HepG2 (cell line): ENCODE measurements at regions not wholly inside any gene's neighbourhood (a gene's known extent, or its start where the extent isn't known, plus 50 kb on each side); places are given as distances from the start of the nearest gene placed in this dataset.

Source experiments
- E2F1 ChIP-seq: sonication (generic); formaldehyde crosslinking; IDR thresholded peaks from 2 replicates; pipeline ENCODE4 v1.5.0; 2020; ENCODE audit warnings: missing genetic modification reagents
- NR2F1 ChIP-seq, 2 experiments: fragments of 450-650 bp in 1 of 2; formaldehyde crosslinking in 1 of 2; IDR thresholded peaks; 2 replicates each; pipeline versions ENCODE4 v1.5.0 to v1.6.1; 2016 to 2020; ENCODE audit warnings: mild to moderate bottlenecking in 1 of 2, missing compliant biosample characterization in 1 of 2, missing genetic modification reagents in 1 of 2, moderate library complexity in 1 of 2
- SIX4 ChIP-seq: sonication (generic); formaldehyde crosslinking; IDR thresholded peaks from 2 replicates; pipeline ENCODE4 v1.4.0; 2020; ENCODE audit warnings: missing genetic modification reagents
- TARDBP ChIP-seq: sonication (generic); formaldehyde crosslinking; IDR thresholded peaks from 2 replicates; pipeline ENCODE4 v1.8.0; 2022; ENCODE audit warnings: mild to moderate bottlenecking, missing genetic modification reagents
- ZHX2 ChIP-seq, 2 experiments: sonication (generic) in 1 of 2; formaldehyde crosslinking in 1 of 2; IDR thresholded peaks; 2 replicates each; pipeline versions ENCODE4 v1.6.1 to v1.9.0; 2014 to 2022; ENCODE audit warnings: antibody characterized with exemption in 1 of 2, borderline replicate concordance in 1 of 2, inconsistent platforms in 1 of 2, low read depth in 1 of 2, missing genetic modification reagents in 1 of 2
- ZNF431 ChIP-seq: sonication (generic); formaldehyde crosslinking; IDR thresholded peaks from 2 replicates; pipeline ENCODE4 v1.9.0; 2022; ENCODE audit warnings: missing genetic modification reagents, low read depth, mild to moderate bottlenecking, borderline replicate concordance
- ZNF773 ChIP-seq: sonication (generic); formaldehyde crosslinking; IDR thresholded peaks from 2 replicates; pipeline ENCODE4 v1.4.0; 2020; ENCODE audit warnings: missing genetic modification reagents, borderline replicate concordance
- TF ChIP-seq, protein P1 (sequence below): sonication (generic); formaldehyde crosslinking; IDR thresholded peaks from 2 replicates; pipeline ENCODE4 v1.5.1; 2020; ENCODE audit warnings: mild to moderate bottlenecking, missing genetic modification reagents
- TF ChIP-seq, protein P2 (sequence below): sonication (generic); formaldehyde crosslinking; IDR thresholded peaks from 2 replicates; pipeline ENCODE4 v1.4.0; 2020; ENCODE audit warnings: missing genetic modification reagents, mild to moderate bottlenecking, borderline replicate concordance

- TF ChIP-seq ZHX2 (IDR thresholded peaks at IDR 0.05; ENCODE audit: low read depth) (no peak), ZHX2 (CRISPR knock-in tag; IDR thresholded peaks at IDR 0.05; ENCODE audit: borderline replicate concordance) (no peak), NR2F1 (CRISPR knock-in tag; IDR thresholded peaks at IDR 0.05) (no peak), SIX4 (0 out of 2 replicates have a peak, but pooled peaks have one; percentile 35), TARDBP (CRISPR knock-in tag) (no peak), ZNF773 (CRISPR knock-in tag) (no peak), ZNF431 (no peak), E2F1 (CRISPR knock-in tag) (no peak)
- TF ChIP-seq, protein P1, sequence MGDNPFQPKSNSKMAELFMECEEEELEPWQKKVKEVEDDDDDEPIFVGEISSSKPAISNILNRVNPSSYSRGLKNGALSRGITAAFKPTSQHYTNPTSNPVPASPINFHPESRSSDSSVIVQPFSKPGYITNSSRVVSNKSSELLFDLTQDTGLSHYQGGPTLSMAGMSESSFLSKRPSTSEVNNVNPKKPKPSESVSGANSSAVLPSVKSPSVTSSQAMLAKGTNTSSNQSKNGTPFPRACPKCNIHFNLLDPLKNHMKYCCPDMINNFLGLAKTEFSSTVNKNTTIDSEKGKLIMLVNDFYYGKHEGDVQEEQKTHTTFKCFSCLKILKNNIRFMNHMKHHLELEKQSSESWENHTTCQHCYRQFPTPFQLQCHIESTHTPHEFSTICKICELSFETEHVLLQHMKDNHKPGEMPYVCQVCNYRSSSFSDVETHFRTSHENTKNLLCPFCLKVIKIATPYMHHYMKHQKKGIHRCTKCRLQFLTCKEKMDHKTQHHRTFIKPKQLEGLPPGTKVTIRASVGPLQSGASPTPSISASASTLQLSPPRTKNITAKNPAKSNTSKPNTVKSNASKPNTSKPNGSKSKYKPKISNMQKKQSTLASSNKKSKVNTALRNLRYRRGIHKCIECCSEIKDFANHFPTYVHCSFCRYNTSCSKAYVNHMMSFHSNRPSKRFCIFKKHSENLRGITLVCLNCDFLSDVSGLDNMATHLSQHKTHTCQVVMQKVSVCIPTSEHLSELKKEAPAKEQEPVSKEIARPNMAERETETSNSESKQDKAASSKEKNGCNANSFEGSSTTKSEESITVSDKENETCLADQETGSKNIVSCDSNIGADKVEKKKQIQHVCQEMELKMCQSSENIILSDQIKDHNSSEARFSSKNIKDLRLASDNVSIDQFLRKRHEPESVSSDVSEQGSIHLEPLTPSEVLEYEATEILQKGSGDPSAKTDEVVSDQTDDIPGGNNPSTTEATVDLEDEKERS (CRISPR knock-in tag) = 0 out of 2 replicates have a peak, but pooled peaks have one; percentile 41
- TF ChIP-seq, protein P2, sequence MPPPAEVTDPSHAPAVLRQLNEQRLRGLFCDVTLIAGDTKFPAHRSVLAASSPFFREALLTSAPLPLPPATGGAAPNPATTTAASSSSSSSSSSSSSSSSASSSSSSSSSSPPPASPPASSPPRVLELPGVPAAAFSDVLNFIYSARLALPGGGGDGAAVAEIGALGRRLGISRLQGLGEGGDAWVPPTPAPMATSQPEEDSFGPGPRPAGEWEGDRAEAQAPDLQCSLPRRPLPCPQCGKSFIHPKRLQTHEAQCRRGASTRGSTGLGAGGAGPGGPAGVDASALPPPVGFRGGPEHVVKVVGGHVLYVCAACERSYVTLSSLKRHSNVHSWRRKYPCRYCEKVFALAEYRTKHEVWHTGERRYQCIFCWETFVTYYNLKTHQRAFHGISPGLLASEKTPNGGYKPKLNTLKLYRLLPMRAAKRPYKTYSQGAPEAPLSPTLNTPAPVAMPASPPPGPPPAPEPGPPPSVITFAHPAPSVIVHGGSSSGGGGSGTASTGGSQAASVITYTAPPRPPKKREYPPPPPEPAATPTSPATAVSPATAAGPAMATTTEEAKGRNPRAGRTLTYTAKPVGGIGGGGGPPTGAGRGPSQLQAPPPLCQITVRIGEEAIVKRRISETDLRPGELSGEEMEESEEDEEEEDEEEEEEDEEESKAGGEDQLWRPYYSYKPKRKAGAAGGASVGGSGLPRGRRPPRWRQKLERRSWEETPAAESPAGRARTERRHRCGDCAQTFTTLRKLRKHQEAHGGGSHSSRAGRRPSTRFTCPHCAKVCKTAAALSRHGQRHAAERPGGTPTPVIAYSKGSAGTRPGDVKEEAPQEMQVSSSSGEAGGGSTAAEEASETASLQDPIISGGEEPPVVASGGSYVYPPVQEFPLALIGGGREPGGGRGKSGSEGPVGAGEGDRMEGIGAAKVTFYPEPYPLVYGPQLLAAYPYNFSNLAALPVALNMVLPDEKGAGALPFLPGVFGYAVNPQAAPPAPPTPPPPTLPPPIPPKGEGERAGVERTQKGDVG = no peak
Measured at GRCh38 chr11:122439866-122440810, 215.4 kb upstream of the UBASH3B start (continued).
